NCI-H2081 (cell line): ENCODE measurements at regions not wholly inside any gene's neighbourhood (a gene's known extent, or its start where the extent isn't known, plus 50 kb on each side); places are given as distances from the start of the nearest gene placed in this dataset.

Source experiments
- DNase-seq, 2 experiments: peaks; one replicate each; lab custom pipeline; 2025; lab: John Stamatoyannopoulos, UW

GRCh38 chr16:86214326-86215232 is 295.7 kb upstream of the FOXF1 start:
- no peak for DNase-seq

- no peak for DNase-seq
These were observed 294.9 kb upstream of the FOXF1 start for GRCh38 chr16:86215233-86215978.

- DNase-seq: no peak
These were observed 294.2 kb upstream of the FOXF1 start for GRCh38 chr16:86215979-86216585.

DNA sequence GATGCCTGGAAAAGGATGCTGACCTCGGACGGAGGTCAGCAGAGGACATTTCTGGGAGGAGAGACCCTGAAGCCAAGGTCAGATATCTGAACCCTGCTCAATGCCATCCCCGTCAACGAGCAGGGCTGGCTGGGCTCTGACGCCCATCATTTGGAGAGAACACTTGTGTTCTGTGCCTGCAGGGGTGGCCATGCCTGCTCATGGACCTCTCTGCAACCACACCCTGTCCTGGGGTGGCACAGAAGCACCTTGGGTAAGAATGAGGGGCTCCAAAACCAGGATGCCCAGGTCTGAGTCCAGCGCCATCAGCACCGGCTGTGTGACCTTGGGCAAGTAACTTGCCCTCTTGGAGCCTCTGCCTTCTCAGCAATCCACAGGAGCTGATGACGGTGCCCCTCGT is 293.7 kb upstream of the FOXF1 start:
- no peak for DNase-seq

DNA sequence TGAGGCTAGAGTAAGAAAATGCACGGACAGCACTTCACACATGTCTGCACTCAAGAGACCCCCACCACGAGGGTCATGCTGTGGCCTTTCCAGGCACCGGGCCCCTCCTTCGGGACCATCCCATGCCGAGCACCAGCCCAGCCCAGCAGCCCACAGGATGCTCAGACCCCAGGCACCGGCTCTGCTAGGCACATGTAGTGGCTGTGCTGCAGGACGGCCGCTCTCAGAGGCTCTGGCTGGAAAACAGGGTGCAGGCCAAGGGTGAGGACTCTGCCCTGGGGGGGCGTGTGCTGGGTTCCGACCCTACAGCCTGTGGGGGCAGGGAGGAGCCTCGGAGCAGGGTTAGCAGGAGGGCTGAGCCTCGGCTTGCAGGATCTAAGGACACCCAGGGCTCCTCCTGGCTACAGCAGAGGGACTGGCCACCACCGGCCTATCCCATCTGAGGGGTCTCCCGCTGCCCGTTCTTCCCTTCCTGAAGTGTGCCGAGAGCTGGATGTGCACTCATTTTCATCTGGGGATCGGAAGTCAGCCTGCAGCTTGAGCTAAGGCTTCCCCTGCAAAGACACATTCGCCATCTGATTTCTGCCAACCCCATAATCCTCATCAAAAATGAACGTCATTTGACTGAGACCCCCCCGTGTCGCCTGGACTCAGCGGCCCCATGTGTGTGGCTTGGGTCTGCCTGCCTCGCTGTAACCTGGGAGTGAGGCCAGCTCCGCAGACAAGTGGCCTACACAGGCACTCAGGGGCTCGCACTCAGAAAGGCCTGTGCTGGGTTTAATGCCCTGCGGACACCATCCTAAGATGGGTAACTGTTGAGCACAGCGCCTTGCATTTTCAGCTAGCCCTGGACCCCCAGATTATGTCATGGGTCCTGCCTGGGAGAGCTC is 293.1 kb upstream of the FOXF1 start:
- no peak for DNase-seq

DNA sequence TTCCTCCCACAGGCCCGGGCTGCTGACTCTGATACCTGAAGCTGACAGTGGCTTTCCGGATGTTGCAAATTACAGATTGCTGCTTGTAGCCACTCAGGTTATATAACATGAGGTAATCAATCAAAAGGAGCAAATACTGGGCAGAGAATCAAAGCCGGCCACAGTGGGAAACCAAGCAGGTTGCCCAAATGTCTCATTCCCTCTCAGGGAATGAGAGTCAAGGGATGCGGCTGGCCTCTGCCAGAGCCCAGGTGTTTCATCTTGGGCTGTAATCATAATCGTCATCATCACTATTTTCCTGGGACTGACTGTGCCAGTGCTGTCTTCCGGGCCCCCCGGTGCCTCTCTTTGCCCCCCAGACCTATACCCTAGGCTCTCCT is 292.4 kb upstream of the FOXF1 start:
- DNase-seq: no peak

GRCh38 chr16:86218479-86219170 is 291.7 kb upstream of the FOXF1 start:
- no peak for DNase-seq

GRCh38 chr16:86219655-86220445 is 290.5 kb upstream of the FOXF1 start:
- DNase-seq: no peak

GRCh38 chr16:86220561-86220960 is 289.8 kb upstream of the FOXF1 start:
- DNase-seq: no peak

DNA sequence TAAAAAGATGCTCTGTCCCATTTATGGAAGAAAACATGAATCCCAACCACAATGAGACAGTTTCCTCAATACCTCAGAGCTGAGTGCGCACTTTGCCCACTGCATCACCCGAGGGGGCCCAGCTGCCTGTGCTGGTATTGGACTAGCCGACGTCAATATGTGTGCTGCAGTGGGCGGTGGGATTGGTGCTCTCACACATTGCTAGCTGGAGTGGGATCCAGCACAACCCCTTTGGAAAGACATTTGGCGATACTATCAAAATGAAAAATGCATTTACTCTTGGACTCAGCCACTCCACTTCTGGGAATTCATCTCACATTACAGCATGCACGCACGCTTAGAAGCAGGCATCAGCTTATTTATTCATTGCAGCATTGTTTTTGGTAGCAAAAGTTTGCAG is 289.2 kb upstream of the FOXF1 start:
- no peak for DNase-seq

- DNase-seq: no peak
These were observed 287.8 kb upstream of the FOXF1 start for GRCh38 chr16:86222547-86222946.

GRCh38 chr16:86222965-86223551 is 287.3 kb upstream of the FOXF1 start:
- DNase-seq: no peak

- no peak for DNase-seq
These were observed 286.2 kb upstream of the FOXF1 start for GRCh38 chr16:86224126-86224525.

DNA sequence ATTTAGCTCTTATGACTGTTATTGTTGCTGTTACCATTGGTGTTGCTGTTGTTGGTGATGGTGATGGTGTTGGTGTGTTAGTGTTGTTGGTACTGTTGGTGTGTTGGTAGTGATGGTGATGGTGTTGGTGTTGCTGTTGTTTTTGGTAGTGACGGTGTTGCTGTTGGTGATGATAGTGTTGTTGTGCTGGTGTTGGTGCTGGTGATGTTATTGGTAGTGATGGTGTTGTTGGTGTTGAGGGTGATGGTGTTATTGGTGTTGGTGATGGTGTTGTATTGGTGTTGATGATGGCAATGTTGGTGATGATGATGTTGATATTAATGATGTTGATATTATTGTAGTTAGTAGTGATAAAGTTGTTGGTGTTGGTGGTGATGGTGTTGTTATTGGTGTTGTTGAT is 285.7 kb upstream of the FOXF1 start:
- DNase-seq: no peak

- no peak for DNase-seq
These were observed 284.4 kb upstream of the FOXF1 start for GRCh38 chr16:86225905-86226371.

- DNase-seq: no peak
These were observed 283.3 kb upstream of the FOXF1 start for GRCh38 chr16:86227041-86227440.

DNA sequence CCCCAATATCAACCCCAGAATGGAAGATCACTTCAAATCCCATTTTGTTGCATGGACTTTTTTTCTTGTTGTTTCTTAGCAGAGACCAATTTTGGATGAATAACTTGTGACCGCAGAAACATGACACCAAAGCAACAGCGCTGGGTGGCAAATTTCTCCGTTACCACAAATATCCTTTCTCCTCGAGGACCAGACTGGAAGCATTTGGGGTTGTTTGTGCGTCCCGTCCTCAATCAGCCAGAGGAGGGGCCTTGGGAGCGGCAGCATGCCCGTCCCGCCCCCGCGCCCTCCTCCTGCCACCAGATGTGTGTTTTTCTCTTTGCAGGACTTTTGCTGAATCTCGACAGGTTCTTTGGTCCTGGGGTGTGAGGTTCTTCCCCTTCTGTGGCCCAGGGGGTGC is 282.5 kb upstream of the FOXF1 start:
- no peak for DNase-seq

- no peak for DNase-seq
These were observed 281.6 kb upstream of the FOXF1 start for GRCh38 chr16:86228713-86229112.

- no peak for DNase-seq
These were observed 281.0 kb upstream of the FOXF1 start for GRCh38 chr16:86229283-86229682.
